RCC 7860 (cell line): ENCODE measurements at regions not wholly inside any gene's neighbourhood (a gene's known extent, or its start where the extent isn't known, plus 50 kb on each side); places are given as distances from the start of the nearest gene placed in this dataset.
"Not testable (repeated sequence)": the region's sequence is repeated elsewhere in the genome, so short reads cannot be mapped to it uniquely, and the experiment has no call there.

Experiments
- DNase-seq: peaks from one replicate; pipeline ENCODE4 v3.0.0-alpha.2; 2015; ENCODE audit warnings: low spot score
- FAIRE-seq: peaks from 2 replicates; lab custom pipeline; 2012; peaks lifted over from hg19 to GRCh38; lab: Jason Lieb, UNC

- DNase-seq = no peak
- no peak for FAIRE-seq
Measured at GRCh38 chrX:25144043-25144940, 128.5 kb upstream of the ARX start.

GRCh38 chrX:25143596-25143995, 127.8 kb upstream of the ARX start:
- DNase-seq (no peak), FAIRE-seq (no peak)

- FAIRE-seq = no peak
- DNase-seq = no peak
Measured at GRCh38 chrX:25141684-25142083, 125.9 kb upstream of the ARX start.

- no peak for DNase-seq
- FAIRE-seq = no peak
Measured at GRCh38 chrX:25131055-25131454, 115.3 kb upstream of the ARX start.

GRCh38 chrX:25130619-25131018, 114.9 kb upstream of the ARX start:
- DNase-seq (no peak), FAIRE-seq (no peak)

- no peak for FAIRE-seq
- DNase-seq = no peak
Measured at GRCh38 chrX:25125483-25125882, 109.7 kb upstream of the ARX start.

- FAIRE-seq = no peak
- no peak for DNase-seq
Measured at GRCh38 chrX:25124391-25124790, 108.6 kb upstream of the ARX start.

- DNase-seq = no peak
- FAIRE-seq = no peak
Measured at GRCh38 chrX:25112156-25112555, 96.4 kb upstream of the ARX start.

GRCh38 chrX:25108481-25108880, 92.7 kb upstream of the ARX start:
- no peak for DNase-seq
- FAIRE-seq = no peak

GRCh38 chrX:25105221-25105620, 89.5 kb upstream of the ARX start:
- no peak for DNase-seq
- no peak for FAIRE-seq

GRCh38 chrX:25096522-25097045, 80.8 kb upstream of the ARX start:
- FAIRE-seq = no peak
- no peak for DNase-seq

- not testable (repeated sequence) for DNase-seq, FAIRE-seq
Measured at GRCh38 chrX:25091152-25091551, 75.4 kb upstream of the ARX start.

- no peak for DNase-seq
Measured at GRCh38 chrX:25084446-25084845, 68.7 kb upstream of the ARX start.

GRCh38 chrX:25083661-25084060, 67.9 kb upstream of the ARX start:
- DNase-seq = no peak
- no peak for FAIRE-seq

More at GRCh38 chrX:25084446-25084845, 68.7 kb upstream of the ARX start:
- no peak for FAIRE-seq

- FAIRE-seq (no peak), DNase-seq (no peak)
Measured at GRCh38 chrX:25079020-25079419, 63.3 kb upstream of the ARX start.

GRCh38 chrX:25076941-25077500, 61.3 kb upstream of the ARX start:
- no peak for FAIRE-seq

GRCh38 chrX:25072247-25072646, 56.5 kb upstream of the ARX start:
- no peak for DNase-seq
- no peak for FAIRE-seq

More at GRCh38 chrX:25076941-25077500, 61.3 kb upstream of the ARX start:
- DNase-seq = no peak

- no peak for DNase-seq
- FAIRE-seq = no peak
Measured at GRCh38 chrX:25070038-25070437, 54.3 kb upstream of the ARX start.

GRCh38 chrX:25069209-25069608, 53.4 kb upstream of the ARX start:
- DNase-seq (no peak), FAIRE-seq (no peak)

- no peak for DNase-seq
- no peak for FAIRE-seq
Measured at GRCh38 chrX:25068340-25068739, 52.6 kb upstream of the ARX start.

GRCh38 chrX:25067271-25068172, 51.8 kb upstream of the ARX start:
- DNase-seq = no peak
- no peak for FAIRE-seq
